Spleen (tissue), 7 donors: ENCODE measurements at regions not wholly inside any gene's neighbourhood (a gene's known extent, or its start where the extent isn't known, plus 50 kb on each side); places are given as distances from the start of the nearest gene placed in this dataset.

Experiments
- CTCF ChIP-seq, 11 experiments: fragments of 200-600 bp in 7 of 11; fragments of 450-650 bp in 4 of 11; sonication (generic) in 4 of 11; IDR thresholded peaks in 8 of 11; conservative IDR thresholded peaks in 3 of 11; 1 replicate in 7 of 11; 2 replicates in 4 of 11; pipeline versions ENCODE4 v1.4.0 to v1.8.0; 2016 to 2021; ENCODE audit warnings: antibody characterized with exemption in 11 of 11, inconsistent platforms in 4 of 11, mild to moderate bottlenecking in 1 of 11
- POLR2A ChIP-seq, 3 donors: fragments of 450-650 bp; IDR thresholded peaks; one replicate each; pipeline ENCODE4 v1.5.1; 2017; ENCODE audit warnings: antibody characterized with exemption in 3 of 3, mild to moderate bottlenecking in 1 of 3
- donor health status: DM: no; HTN: no; CAD: no; lungs with moderate emphysema.
- donor health status: DM: no; HTN: no; CAD: no.
- donor health status: DM: no; HTN: no; CAD: no.

DNA sequence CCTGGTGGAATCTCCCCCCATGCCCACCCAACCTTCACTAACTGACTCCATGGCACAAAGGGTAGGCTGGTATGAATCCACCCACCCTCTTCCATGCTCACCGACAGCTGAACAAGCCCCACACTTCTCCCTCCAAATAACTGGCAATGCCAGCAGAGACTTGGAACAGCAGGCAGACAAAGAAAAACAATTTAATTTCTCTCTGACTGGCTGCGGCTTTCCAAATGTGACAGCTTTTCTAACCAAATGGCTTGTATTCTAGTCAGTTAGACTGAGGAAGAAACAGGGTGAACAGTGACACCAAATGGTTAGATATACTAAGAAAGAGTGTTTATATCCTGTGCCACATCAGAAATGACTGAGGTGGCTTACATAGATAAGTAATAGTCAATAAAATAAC lies 199.3 kb upstream of the ADAMTS3 start:
- TF ChIP-seq POLR2A (IDR thresholded peaks at IDR 0.05), result no peak
- no peak for TF ChIP-seq CTCF (IDR thresholded peaks at IDR 0.05 in 8 of 11, conservative IDR thresholded peaks at IDR 0.05 in 3 of 11)
